Left lung (tissue), 4 donors: ENCODE measurements at regions not wholly inside any gene's neighbourhood (a gene's known extent, or its start where the extent isn't known, plus 50 kb on each side); places are given as distances from the start of the nearest gene placed in this dataset.

Experiments used
- ATAC-seq: fragments of 200-7000 bp; cut with Tn5 transposase; one replicate; pipeline ENCODE4 v1.9.1; 2020; ENCODE audit warnings: moderate library complexity
- DNase-seq, 4 donors: peaks; one replicate each; pipeline ENCODE4 v3.0.0-alpha.2; 2013 to 2020
- H3K27ac ChIP-seq, 2 donors: fragments of 200-600 bp; sonication (generic) in 1 of 2; one replicate each; pipeline versions ENCODE4 v1.5.0 to v1.8.0; 2020 to 2021
- H3K27me3 ChIP-seq, 2 donors: fragments of 200-600 bp; sonication (generic) in 1 of 2; one replicate each; pipeline versions ENCODE4 v1.5.0 to v1.8.0; 2020 to 2021
- H3K36me3 ChIP-seq, 2 donors: fragments of 200-600 bp; sonication (generic) in 1 of 2; one replicate each; pipeline versions ENCODE4 v1.5.0 to v1.8.0; 2020 to 2021
- H3K4me1 ChIP-seq, 2 donors: fragments of 200-600 bp; one replicate each; pipeline ENCODE4 v1.8.0; 2021
- H3K4me3 ChIP-seq, 2 donors: fragments of 200-600 bp; sonication (generic) in 1 of 2; one replicate each; pipeline versions ENCODE4 v1.5.0 to v1.8.0; 2020 to 2021; ENCODE audit warnings: mild to moderate bottlenecking in 1 of 2
- H3K9me3 ChIP-seq, 2 donors: fragments of 200-600 bp; sonication (generic) in 1 of 2; one replicate each; pipeline versions ENCODE4 v1.5.0 to v1.8.0; 2020 to 2021
- intact Hi-C, 2 donors: fragments of 100-400 bp; cut with DNase I; formaldehyde crosslinking; loops; one replicate each; pipeline versions ENCODE4 v1.11.2 to v1.14.2; 2022
- TF ChIP-seq, protein P1 (sequence below), 2 donors: fragments of 200-600 bp; sonication (generic) in 1 of 2; IDR thresholded peaks; one replicate each; pipeline versions ENCODE4 v1.5.0 to v1.8.0; 2021; ENCODE audit warnings: antibody characterized with exemption in 2 of 2
- donor health status: DM: no; HTN: yes; CAD: no.
- donor health status: DM: no; HTN: no; CAD: no.

DNA sequence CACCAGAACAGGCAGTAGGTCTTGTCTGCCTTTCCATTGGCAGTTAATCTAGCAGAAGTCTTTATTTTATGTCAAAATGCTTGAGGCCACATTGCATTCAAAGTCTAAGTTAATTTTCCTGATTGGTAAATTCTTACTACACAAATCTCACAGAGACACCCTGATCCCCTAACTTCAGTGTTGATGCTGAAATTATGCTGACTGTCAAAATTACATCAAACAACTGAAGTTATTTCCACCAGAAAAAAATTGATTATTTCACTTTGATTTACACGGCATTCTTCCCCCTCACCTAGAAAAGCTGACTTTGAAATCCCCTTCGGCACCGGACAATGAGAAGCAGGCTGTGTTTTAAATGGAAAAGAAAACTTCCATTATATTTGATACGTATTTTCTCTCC, 99.1 kb downstream of the MAF start:
- TF ChIP-seq, protein P1, sequence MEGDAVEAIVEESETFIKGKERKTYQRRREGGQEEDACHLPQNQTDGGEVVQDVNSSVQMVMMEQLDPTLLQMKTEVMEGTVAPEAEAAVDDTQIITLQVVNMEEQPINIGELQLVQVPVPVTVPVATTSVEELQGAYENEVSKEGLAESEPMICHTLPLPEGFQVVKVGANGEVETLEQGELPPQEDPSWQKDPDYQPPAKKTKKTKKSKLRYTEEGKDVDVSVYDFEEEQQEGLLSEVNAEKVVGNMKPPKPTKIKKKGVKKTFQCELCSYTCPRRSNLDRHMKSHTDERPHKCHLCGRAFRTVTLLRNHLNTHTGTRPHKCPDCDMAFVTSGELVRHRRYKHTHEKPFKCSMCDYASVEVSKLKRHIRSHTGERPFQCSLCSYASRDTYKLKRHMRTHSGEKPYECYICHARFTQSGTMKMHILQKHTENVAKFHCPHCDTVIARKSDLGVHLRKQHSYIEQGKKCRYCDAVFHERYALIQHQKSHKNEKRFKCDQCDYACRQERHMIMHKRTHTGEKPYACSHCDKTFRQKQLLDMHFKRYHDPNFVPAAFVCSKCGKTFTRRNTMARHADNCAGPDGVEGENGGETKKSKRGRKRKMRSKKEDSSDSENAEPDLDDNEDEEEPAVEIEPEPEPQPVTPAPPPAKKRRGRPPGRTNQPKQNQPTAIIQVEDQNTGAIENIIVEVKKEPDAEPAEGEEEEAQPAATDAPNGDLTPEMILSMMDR (IDR thresholded peaks at IDR 0.05): no peak
- H3K4me1 ChIP-seq: no peaks in the 10 kb centered on the region
- intact Hi-C loops: no loop called here
- H3K27ac ChIP-seq: no peak overlapping the region
- DNase-seq (no peak), ATAC-seq (no peak)
- no peaks in the 10 kb centered on the region for H3K9me3 ChIP-seq
- H3K4me3 ChIP-seq: no peak overlapping the region
- H3K27me3 ChIP-seq: no peaks in the 10 kb centered on the region
- H3K36me3 ChIP-seq: no peaks in the 10 kb centered on the region

DNA sequence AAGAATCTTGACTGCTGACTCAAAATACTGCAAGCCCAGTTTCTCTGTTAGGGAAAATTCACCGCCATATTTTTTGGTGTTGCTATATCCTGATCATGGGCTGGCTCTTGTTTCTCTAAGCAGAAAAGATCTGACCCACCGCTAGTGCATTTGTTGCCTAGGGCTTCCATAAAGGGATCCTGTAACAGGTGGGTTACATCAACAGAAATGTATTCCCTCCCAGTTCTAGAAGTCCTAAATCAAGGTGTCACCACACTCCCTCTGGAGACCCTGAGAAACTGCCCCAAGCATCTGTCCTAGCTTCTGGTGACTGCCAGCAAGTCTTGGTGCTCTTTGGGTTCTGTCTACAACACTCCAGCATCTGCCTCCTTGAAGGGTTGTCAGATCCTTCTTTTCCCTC, 99.7 kb downstream of the MAF start:
- Histone ChIP-seq H3K4me1 (no peaks in the 10 kb centered on the region), H3K27ac (no peak overlapping the region), H3K4me3 (no peak overlapping the region), H3K36me3 (no peaks in the 10 kb centered on the region), H3K9me3 (no peaks in the 10 kb centered on the region), H3K27me3 (no peaks in the 10 kb centered on the region)
- no peak for ATAC-seq
- TF ChIP-seq, protein P1 (IDR thresholded peaks at IDR 0.05): no peak
- intact Hi-C loops: no loop called here
- DNase-seq: no peak

DNA sequence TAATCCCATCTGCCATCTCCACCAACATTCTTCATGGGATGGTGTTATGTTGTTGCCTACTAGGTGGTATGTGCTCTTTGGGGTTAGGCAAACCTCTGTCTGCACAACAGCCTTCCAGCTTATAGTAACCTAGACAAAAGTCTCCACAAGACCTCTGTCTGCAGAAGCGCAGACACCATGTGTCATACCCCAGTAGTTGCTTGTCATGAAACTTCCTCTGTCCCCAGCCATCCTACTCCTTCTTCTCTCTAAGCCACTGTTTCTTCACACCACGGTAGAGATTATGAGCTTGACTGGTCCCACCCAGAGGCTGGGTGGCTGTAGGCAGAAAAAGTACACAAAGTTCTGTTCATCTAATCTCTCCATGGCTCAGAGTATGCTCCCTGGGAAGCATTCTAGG, 100.3 kb downstream of the MAF start:
- Histone ChIP-seq H3K27ac (no peak overlapping the region), H3K4me3 (no peak overlapping the region), H3K4me1 (no peaks in the 10 kb centered on the region), H3K9me3 (no peaks in the 10 kb centered on the region), H3K36me3 (no peaks in the 10 kb centered on the region), H3K27me3 (no peaks in the 10 kb centered on the region)
- DNase-seq (no peak), ATAC-seq (no peak)
- TF ChIP-seq, protein P1 (IDR thresholded peaks at IDR 0.05): no peak
- intact Hi-C loops: no loop called here

DNA sequence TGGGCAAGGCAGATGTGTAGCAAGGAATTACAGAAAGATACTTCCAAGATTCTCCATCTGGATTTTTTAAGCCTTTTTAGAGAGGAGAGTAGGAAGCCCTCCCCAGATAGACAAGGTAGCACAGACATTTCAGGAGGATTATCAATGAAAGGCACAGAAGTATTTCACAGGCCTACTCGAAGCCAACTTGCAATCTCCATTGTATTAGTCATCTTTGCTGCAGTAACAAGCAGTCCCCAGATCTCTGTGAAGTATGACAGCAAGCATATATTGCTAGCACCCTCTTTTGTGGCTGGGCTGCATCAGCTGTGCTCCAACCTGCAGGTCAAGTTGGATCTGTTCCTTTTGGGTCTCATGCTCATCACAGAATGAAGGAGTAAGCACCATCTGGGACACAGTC, 101.6 kb downstream of the MAF start:
- Histone ChIP-seq H3K9me3 (no peaks in the 10 kb centered on the region), H3K36me3 (no peaks in the 10 kb centered on the region), H3K27me3 (no peaks in the 10 kb centered on the region), H3K4me1 (no peaks in the 10 kb centered on the region), H3K4me3 (no peak overlapping the region), H3K27ac (no peak overlapping the region)
- intact Hi-C loops: no loop called here
- TF ChIP-seq, protein P1 (IDR thresholded peaks at IDR 0.05): no peak
- no peak for ATAC-seq
- no peak for DNase-seq

DNA sequence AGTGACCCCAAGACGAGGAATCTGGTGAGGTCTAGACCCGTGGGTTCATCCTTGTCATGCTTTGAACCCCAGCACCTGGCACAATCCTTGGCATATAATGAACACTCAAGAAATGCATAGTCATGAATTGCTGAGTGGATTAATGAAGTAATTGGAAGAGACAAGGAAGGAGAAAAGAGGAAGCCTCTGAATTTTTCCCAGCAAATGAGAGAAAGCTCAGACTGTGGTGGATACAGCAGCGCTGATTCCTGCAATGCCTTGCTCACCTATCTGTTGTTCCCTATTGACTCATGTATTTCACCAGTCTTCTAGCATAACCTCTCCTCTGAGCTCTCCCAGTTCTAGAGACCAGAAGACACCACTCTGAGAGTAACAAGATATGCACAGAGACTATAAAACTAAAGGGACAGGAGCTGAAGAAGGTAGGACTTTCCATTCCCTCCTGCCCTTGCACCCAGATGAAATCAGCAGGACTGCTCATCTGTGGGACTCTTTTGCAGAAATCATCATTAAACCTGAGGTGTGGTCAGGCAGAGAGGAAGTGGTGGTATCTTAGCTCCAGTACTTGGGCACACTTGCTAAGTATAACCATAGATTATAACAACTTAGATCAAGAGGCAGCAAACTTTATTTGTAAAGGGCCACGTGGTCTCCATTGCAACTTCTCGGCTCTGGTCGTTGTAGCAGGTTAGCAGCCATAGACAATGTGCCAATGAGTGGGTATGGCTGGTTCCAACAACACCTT, 102.8 kb downstream of the MAF start:
- Histone ChIP-seq H3K36me3 (no peaks in the 10 kb centered on the region), H3K4me1 (no peaks in the 10 kb centered on the region), H3K27ac (no peak overlapping the region), H3K4me3 (no peak overlapping the region), H3K27me3 (no peaks in the 10 kb centered on the region), H3K9me3 (no peaks in the 10 kb centered on the region)
- intact Hi-C loops: no loop called here
- no peak for ATAC-seq
- TF ChIP-seq, protein P1 (IDR thresholded peaks at IDR 0.05): no peak
- DNase-seq: no peak
